GM19351 (cell line): ENCODE measurements at regions not wholly inside any gene's neighbourhood (a gene's known extent, or its start where the extent isn't known, plus 50 kb on each side); places are given as distances from the start of the nearest gene placed in this dataset.

Experiments used
- ATAC-seq: cut with Tn5 transposase; IDR thresholded peaks from one replicate; pipeline ENCODE4 v1.9.1; 2021; ENCODE audit warnings: mild to moderate bottlenecking, moderate library complexity; ENCODE audit not compliant: unreplicated experiment

DNA sequence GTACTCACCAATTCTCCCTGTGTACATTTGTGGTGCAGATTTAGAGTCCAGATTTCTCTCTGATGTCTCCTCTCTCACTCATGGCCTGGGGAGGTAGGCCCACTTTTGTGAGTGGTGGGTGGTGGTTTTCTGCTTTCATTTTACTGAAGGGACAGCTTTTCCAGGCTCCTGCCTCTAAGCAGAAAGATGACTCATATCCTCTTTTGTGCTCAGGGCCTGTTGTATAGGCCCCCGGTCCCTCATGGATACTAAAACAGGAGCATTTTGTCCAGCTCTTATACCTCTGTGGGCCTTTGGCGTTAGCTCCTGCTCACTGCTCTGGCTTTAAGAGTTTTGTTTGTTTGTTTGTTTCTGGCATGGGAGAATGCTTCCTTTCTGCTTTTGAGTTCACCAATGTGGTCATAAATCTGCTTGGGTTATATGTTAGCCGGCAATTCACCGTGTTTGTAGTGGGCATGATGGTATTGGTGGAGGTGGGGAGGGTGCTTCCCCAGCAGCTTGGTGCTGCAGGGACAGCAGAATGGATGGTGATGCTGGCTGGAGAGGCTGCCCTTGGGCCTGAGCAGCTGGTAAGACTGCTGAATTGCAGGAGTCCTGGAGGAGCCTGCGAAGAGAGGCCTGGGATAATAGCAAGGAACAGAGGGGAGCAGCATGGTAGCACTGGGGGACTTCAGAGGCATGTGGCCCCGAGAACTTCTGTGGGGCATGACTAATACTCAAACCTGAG, 468.7 kb downstream of the RPS24 start:
- ATAC-seq = no peak

DNA sequence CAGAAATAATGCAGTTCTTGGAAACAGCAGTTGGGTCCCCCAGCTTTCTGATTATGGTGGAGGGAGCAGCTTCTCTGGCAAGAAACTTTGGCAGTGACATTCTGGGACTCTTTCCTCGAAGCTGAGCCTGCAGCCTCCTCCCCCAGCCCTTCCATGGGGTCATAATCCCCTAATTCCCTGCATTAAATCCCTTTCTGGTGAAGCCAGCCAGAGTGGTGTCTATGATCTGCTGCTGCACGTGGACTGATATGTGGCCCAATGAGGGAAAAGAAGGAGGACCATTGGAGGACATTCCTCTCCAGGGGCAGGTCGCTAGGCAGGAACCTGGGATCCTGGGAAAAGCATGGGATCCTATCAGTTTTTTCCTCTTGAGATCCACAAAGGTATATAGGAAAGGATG, 470.5 kb downstream of the RPS24 start:
- no peak for ATAC-seq

DNA sequence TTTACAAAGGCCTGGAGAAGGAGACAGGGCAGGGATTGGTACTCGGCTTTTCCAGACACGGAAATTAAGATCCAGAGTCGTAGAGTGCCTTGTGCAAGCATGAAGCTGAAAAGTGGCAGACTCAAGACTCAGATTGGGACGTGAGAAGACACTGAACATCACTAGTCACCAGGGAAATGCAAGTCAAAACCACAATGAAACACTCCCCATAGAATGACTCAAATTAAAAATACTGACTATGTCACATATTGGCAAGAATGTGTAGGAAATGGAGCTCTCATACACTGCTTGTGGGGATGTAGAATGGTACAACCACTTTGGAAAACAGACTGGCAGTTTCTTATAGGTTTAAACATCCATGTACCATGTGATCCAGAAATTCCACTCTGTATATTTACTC, 472.0 kb downstream of the RPS24 start:
- no peak for ATAC-seq

DNA sequence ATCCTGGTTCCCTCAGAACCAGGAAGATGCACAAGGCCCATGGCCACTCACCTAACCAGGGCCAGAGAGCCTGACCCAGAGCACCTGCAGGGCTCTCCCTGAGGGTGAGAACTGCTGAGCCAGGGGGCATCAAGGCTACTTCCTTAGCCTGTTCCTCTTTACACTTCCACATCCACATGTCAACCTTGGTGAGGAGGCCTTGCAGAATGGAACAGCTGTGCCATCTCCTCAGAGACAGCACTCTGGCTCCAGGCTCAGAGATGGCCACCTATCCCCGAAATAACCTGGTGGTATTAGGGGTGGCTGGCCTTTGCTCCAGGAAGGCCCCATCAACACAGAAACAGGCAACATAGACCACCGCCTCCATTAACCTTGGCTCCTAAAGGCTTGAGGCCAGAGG, 473.0 kb downstream of the RPS24 start:
- ATAC-seq = no peak

DNA sequence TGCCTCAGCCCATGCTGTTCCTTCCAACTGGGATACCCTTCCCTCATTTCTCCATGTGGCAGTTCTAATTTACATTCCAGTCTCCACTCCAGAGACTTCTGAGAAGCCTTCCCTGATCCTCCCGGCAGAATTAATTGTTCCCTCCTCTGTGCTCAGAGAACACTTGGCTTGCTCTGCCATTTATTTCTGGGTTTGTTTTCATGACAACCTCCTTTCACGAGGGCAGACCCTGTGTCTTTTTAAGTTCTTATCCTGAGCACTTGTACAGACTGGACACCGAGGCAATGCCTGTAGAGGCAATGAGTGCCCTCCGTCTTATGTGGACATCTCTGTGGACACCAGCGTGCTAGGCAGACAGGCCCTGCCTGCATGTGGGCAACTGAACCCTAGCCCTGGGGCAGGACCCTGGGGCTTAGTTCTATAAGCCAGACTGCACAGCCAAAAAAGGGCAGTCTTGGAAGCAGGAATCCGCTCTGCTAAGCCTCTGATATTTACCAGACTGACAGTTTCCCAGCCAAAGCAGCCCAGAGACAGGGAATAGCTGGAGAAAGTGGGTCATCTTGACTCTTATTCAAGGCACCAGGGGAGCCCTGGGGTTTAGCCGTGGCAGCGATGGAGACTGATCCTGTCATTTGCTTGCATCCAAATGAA, 474.0 kb downstream of the RPS24 start:
- ATAC-seq = no peak

DNA sequence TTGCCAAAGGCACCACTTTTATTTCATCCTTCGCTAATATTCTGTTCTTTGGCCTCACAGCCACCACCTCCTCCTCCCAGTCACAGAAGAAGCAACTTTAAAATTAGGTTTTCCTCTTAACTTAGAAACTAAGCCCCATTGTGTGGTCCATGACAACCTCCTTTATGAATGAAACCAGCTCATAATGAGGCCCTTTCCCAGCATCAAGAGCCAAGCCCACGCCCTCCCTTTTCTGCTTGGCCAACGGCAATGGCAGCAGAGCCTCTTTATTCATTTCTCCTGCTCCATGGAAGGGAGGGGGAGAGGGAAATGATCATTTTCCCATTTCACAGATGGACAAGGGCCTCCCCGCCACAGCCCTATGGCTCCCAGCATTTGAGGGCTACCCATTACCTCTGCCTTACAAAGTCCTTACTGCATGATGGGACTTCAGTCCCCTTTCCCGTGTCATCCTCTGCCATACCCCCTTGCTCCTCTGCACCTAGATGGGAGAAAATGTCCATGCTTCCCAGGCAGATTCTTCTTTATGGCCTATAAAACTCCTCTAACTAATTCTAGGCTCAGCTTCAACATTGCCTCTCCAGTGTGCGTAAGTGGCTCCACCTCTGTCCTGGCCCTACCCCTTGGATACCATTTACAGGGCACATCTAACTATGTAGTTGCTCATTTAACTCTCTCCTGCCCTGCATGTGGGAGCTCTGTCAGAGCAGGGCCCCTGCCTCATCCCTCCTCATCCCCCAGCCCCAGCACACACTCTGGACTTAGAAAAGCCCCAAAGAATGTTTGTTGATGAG, 475.5 kb downstream of the RPS24 start:
- ATAC-seq = no peak

DNA sequence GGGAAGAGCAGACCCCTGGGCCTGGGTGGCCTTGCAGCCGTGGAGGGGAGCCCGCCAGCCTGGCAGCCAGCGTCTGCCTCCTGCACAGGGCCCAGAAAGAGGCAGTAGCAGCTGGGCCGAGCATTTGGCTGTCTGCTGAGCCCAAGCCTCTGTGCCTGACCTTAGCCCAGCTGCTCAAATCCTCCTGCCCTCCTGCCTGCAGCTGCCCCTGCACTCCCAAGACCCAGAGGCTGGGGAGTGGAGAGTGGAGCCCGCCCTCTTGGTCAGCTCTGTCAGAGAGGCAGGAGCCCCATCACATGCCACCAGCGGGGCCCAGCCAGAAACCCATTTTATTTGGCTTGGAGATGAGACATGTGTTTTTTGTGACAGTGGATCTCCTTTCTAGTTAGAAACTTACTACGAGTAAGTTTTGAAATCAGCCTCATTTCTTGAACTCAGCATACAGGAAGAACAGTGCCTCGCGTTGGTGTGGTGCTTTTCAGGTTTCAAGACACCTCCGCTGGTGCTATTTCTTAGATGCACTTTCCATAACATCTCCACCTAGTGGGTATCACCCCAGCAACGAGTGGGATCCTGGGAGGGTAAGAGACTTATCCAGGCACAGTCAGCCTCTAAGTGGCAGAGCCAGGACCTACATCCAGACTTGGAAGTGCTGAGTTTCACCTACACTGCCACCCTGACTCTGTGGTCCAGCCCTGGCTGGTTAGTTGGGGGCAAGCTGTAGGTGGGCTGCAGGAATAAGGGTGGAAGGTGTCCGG, 477.1 kb downstream of the RPS24 start:
- ATAC-seq = no peak

DNA sequence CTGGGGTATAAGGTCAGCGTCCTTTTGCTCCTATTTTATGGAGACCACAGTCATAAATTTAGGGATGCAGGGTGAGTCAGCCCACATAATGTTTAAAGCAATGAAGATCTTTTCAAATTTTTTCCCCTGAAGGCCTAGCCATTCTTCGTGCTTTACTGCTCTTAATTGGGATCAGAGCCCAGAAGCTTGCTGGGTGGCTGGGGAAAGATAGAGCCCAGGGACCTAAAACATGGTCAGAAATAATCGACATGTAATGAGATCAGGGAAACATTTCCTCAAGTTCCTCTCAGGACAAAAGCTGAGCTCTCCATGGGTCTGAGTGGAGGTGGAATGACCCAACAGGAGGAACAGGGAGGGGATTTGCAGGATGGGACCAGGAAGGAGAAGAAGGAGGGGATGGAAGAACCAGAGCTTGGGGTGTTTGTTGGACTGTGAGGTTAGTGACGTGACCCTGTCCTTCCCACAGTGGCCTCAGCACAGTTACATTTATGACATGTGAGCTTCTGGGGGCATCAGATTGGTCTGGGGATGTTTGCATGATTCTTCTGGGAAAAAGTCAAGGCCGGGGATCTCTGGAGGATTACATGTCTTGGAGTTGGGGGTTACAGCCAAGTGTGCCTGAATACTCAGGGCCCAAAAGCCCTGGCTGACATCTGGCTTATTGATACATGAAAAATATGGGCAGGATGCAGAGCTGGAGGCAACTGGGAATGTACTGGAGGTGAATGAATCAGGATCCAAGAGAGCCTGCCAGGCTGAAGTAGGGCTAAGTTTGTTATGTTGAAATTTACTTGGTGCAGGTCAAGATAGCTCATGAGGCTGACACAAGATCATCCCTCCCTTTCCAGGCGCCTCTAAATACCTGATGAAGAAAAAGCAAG, 477.9 kb downstream of the RPS24 start:
- ATAC-seq = no peak

DNA sequence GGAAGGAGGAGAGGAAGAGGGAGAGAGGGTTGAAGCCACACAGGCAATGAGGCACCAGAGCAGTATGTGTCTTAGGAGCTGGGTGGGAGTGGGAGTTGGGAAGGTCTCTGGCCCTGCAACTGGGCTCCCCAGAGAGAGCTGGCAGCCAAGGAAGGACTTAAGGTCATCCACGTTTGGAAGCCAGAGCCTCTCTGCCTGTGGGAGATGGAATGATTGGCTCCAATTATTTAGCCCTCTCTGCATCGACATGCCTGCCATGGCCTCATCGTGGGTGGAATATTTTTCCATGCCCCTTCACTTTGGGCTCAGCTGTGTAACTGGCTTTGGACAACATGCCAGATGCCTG, 478.5 kb downstream of the RPS24 start:
- no peak for ATAC-seq

DNA sequence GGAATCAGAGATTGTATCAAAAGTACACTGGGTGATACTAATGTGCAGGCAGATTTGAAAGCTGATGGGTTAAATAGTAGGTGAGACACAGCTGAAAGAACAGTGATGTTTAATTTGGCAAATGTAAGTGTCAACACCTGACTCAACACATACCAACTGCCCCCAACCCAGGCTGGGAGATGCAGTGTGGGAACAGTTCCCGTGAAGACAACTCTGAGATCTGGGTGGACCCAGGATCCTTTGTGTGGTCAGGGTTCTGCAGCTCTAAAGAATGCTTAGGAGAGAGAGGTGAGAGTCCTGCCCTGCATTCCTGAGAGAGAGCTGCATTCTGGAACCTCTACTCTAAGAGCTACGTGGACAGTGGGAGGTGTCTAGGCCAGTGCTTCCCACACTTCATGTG, 479.7 kb downstream of the RPS24 start:
- ATAC-seq = no peak

DNA sequence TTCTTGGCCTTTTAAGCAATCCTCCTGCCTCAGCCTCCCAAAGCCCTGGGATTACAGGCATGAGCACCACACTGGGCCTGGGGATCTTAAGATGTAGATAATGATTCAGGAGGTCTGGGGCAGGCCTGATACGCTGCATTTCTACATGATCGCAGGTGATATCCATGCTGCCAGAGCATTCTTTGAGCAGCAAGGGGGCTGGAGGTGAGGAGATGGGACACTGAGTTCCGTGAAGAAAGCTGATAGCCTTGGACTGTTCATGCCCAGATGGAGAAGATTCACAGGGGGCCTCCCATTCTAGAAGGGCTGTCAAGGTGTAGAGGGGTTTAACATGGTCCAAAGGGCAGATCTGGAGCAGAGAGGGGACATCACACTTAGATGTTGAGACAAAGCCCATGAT, 480.3 kb downstream of the RPS24 start:
- ATAC-seq = no peak

DNA sequence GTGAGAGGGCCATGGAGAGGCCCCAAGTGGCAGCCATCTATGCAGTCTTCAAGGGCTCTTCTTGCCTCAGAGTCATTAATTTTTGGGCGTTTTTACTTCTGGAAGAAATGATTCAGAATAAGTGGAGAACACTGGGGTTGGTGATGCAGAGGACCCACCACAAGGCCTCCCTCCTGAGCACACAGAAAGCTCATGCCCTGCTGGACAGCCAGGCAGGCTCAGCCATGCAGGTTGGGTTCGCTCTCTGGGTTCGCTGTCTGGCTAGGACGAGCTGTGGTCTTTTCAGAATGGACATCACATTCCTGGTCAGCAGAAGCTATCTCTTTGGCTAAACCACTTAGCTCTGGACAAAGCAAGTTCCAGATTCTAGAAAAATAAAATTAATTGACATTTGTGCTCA, 480.8 kb downstream of the RPS24 start:
- no peak for ATAC-seq

DNA sequence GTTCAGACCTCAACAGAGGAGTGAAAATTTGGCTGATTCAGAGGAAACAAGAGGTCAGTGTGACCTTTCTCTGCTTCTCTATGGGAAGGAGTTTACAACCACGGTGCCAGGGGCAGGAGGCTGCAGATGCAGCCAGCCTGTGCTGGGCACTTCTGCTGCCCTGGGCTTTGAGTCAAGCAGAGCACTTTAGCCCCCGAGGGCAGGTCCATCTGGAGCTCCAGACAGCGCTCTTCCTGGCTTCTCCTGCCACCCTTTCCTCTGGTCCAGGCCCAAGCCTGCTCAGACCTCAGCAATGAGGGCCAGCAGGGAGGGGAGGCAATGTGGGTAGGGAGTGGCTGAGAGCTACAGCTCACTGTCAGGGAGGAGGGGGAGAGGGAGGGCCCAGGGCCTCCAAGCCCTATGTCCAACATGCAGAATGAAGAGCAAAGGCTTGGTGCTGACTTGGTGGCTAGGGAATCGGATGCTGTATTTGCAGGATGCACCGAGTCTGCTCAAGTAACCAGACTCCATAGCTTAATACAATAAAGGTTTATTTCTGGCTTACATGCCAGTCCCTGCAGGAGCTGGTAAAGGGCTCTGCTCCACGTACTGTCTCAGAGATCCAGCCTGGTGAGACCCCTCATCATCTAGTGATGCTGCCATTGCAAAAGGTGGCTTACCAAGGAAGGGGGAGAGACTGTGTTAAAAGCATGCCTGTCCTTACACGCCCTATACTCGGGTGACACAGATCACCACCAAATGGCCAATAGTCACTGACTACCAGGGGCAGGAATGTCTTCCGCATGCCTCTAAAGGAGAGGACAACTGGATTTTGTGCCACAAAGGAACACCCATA, 481.6 kb downstream of the RPS24 start:
- no peak for ATAC-seq

DNA sequence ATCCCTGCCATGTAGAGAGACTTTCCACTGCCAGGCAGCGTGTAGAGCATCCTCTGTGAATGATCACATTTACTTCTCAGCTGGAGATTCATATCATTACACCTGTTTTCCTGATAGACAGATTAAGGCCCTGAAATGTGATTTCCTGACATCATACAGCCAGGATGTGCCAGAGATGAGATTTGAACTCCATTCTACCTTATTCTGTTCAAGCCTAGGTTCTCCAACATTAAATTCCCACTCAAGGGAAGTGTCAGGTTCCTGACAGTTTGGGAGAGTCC, 482.1 kb downstream of the RPS24 start:
- no peak for ATAC-seq

DNA sequence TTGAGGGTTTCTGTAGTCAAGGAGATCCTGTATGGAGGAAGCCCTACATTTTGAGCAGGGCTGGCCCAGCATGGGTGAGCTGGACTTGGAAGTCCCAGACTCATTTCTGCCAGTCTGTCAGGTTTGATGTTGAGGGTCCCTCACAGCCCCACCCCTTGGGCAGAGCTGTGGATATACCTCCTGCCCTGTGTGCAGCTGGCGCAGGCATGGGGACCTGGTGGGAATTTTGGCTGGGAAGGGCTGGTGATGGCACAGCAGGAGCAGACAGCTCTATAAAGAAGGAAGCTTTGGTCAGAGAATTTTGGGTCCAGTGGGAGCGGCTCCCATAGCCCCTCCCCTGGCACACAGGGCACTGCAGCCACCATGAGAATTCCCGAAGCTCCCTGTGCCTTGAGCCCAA, 482.6 kb downstream of the RPS24 start:
- no peak for ATAC-seq

DNA sequence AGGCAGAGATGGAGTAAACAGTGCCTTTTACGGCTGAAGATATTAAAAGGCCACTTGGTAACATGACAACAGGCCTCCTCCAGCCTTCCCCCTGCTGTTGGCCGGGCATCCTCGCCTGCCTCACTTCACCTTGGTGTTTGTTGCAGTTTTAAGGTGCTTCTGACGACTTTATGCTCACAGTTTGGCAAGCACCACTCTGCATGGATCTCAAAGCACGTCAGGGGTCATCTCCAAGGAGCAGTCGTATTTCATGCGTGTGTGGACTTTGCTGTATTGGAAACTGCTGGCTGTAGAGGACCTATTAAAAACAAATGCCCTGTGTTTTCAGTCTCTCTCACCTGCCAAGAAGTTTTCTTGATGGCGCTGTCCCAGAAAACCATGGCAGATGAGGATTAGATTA, 483.1 kb downstream of the RPS24 start:
- no peak for ATAC-seq

DNA sequence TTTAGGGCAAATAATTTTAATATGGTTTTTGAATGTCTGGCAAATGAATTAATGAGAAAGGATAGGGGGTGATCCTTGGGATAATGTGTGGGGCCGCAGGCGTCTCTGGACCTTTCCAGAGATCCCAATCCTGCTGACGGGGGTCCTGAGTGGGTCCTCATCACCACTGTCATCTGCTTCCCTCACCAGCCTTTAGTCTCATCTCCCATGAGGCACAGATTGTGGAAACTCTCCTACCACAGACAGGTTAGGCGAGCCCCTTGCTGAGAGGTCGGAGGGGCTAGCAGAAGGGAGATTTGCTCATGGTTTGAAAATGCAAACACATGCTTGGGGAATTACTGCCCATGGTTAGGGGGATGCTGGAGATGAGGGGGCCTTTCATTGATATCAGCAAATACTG, 484.6 kb downstream of the RPS24 start:
- ATAC-seq = no peak

DNA sequence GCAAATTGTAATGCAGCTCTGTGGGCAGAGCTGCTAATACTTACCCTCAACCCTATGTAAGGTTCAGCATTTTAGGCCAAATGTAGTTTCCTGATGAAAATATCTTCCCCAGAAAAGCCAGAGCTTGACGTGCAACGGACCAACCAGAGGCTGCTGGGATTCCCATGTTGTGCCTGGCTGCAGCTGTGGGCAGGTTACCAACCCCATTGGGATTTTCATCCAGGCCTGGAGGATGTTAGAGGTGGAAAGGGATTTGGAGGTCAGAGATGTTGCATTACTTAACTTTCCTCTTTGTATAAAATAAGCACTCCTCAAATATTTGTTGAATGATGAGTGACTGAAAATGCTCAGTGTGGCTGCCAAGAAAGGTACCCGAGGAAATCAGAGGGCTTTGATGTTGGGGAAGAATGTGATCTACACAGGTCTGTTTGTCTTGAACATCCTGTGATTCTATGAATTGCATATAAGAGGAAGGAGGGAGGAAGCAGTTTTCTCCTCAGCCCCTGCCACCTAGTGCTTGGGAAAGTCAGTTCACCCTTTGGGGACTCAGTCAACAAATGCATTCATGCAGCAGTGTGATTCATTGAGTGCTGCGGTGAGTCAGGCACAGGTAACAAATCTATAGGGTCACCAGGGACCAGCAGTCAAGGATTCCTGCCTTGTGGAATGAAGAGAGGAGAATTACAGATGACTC, 487.2 kb downstream of the RPS24 start:
- no peak for ATAC-seq

DNA sequence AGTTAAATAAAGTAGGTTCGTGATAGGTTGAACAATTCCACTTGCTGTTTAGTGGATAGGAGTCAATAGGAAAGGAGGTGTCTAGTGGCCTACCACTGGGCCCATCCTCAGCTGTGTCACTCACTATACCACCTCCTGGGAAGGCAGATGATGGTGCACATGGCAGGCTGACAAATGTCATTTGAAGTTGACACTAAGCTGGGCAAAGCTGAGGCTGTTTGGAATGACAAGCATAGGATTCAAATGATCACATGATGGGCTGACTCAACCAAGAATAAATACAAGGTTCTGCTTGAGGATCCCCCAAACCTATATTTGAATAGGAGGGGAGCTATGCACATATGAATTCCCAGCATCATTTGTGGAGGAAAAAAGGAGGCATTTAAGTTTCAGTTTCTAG, 489.8 kb downstream of the RPS24 start:
- no peak for ATAC-seq
